ENCODE measurements at regions not wholly inside any gene's neighbourhood (a gene's known extent, or its start where the extent isn't known, plus 50 kb on each side); places are given as distances from the start of the nearest gene placed in this dataset.

- H3K4me3 ChIP-seq (ENCODE audit: low read depth, low read length), result no peak overlapping the region
- FAIRE-seq (no peak), DNase-seq (ENCODE audit: low read depth) (peak; percentile 96)
- TF ChIP-seq CTCF (IDR thresholded peaks at IDR 0.05; ENCODE audit: insufficient read depth, low read length, severe bottlenecking), result no peak
- no peaks in the 10 kb centered on the region for H3K36me3 ChIP-seq (ENCODE audit: control insufficient read depth, insufficient read depth, low read length)
- no peaks in the 10 kb centered on the region for H3K27me3 ChIP-seq (ENCODE audit: control insufficient read depth, insufficient read depth, low read length)
Observed at GRCh38 chr3:115245438-115245837, 98.3 kb upstream of the ZBTB20 start.

GRCh38 chr3:115245899-115246298 is 98.8 kb upstream of the ZBTB20 start:
- no peak for TF ChIP-seq CTCF (IDR thresholded peaks at IDR 0.05; ENCODE audit: insufficient read depth, low read length, severe bottlenecking)
- Histone ChIP-seq H3K27me3 (ENCODE audit: control insufficient read depth, insufficient read depth, low read length) (no peaks in the 10 kb centered on the region), H3K36me3 (ENCODE audit: control insufficient read depth, insufficient read depth, low read length) (no peaks in the 10 kb centered on the region), H3K4me3 (ENCODE audit: low read depth, low read length) (no peak overlapping the region)
- FAIRE-seq (no peak), DNase-seq (ENCODE audit: low read depth) (peak; percentile 44)

- Histone ChIP-seq H3K36me3 (ENCODE audit: control insufficient read depth, insufficient read depth, low read length) (no peaks in the 10 kb centered on the region), H3K4me3 (ENCODE audit: low read depth, low read length) (no peak overlapping the region), H3K27me3 (ENCODE audit: control insufficient read depth, insufficient read depth, low read length) (no peaks in the 10 kb centered on the region)
- no peak for TF ChIP-seq CTCF (IDR thresholded peaks at IDR 0.05; ENCODE audit: insufficient read depth, low read length, severe bottlenecking)
- FAIRE-seq (no peak), DNase-seq (ENCODE audit: low read depth) (no peak)
Observed at GRCh38 chr3:115246461-115247020, 99.5 kb upstream of the ZBTB20 start.

- H3K36me3 ChIP-seq (ENCODE audit: control insufficient read depth, insufficient read depth, low read length), result no peaks in the 10 kb centered on the region
- no peak for FAIRE-seq
Observed at GRCh38 chr3:115248274-115248673, 101.2 kb upstream of the ZBTB20 start.

GRCh38 chr3:115251509-115251908 is 104.4 kb upstream of the ZBTB20 start:
- DNase-seq (ENCODE audit: low read depth) (peak; percentile 52), FAIRE-seq (no peak)
- TF ChIP-seq CTCF (IDR thresholded peaks at IDR 0.05; ENCODE audit: insufficient read depth, low read length, severe bottlenecking), result no peak
- H3K4me3 ChIP-seq (ENCODE audit: low read depth, low read length), result no peak overlapping the region
- no peaks in the 10 kb centered on the region for H3K36me3 ChIP-seq (ENCODE audit: control insufficient read depth, insufficient read depth, low read length)
- H3K27me3 ChIP-seq (ENCODE audit: control insufficient read depth, insufficient read depth, low read length), result no peaks in the 10 kb centered on the region

More at GRCh38 chr3:115248274-115248673, 101.2 kb upstream of the ZBTB20 start:
- no peak for TF ChIP-seq CTCF (IDR thresholded peaks at IDR 0.05; ENCODE audit: insufficient read depth, low read length, severe bottlenecking)
- Histone ChIP-seq H3K4me3 (ENCODE audit: low read depth, low read length) (no peak overlapping the region), H3K27me3 (ENCODE audit: control insufficient read depth, insufficient read depth, low read length) (no peaks in the 10 kb centered on the region)
- DNase-seq (ENCODE audit: low read depth), result peak; percentile 74

GRCh38 chr3:115252679-115253078 is 105.6 kb upstream of the ZBTB20 start:
- no peaks in the 10 kb centered on the region for H3K27me3 ChIP-seq (ENCODE audit: control insufficient read depth, insufficient read depth, low read length)
- no peaks in the 10 kb centered on the region for H3K36me3 ChIP-seq (ENCODE audit: control insufficient read depth, insufficient read depth, low read length)
- H3K4me3 ChIP-seq (ENCODE audit: low read depth, low read length), result no peak overlapping the region
- no peak for TF ChIP-seq CTCF (IDR thresholded peaks at IDR 0.05; ENCODE audit: insufficient read depth, low read length, severe bottlenecking)
- DNase-seq (ENCODE audit: low read depth) (no peak), FAIRE-seq (no peak)

Measured in bronchial epithelial cell (primary cell).